GM18508 (cell line): ENCODE measurements at regions not wholly inside any gene's neighbourhood (a gene's known extent, or its start where the extent isn't known, plus 50 kb on each side); places are given as distances from the start of the nearest gene placed in this dataset.
"Not testable (repeated sequence)": the region's sequence is repeated elsewhere in the genome, so short reads cannot be mapped to it uniquely, and the experiment has no call there.

Experiments
- ATAC-seq: cut with Tn5 transposase; IDR thresholded peaks from one replicate; pipeline ENCODE4 v1.9.1; 2021; ENCODE audit warnings: moderate number of reproducible peaks; ENCODE audit not compliant: insufficient read depth, unreplicated experiment

DNA sequence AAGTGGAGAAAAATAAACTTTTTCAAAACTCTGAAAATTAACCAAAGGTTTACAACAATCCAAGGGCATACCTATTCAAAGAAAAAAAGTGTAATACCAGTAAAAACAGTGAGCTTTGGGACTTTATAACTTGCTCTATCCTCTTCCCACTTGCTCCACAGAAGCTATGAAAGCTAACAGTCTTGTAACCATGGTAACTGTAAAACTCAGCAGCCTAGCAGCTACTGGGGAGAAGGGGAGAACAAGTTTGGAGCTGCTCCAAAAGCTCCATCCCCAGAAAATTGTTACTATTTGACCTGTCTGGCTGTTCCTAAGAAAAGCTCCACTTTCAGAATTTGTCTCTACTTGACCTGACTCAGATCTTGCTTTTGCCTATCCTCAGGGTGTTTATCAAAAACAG lies 191.5 kb downstream of the OTUD1 start:
- no peak for ATAC-seq

DNA sequence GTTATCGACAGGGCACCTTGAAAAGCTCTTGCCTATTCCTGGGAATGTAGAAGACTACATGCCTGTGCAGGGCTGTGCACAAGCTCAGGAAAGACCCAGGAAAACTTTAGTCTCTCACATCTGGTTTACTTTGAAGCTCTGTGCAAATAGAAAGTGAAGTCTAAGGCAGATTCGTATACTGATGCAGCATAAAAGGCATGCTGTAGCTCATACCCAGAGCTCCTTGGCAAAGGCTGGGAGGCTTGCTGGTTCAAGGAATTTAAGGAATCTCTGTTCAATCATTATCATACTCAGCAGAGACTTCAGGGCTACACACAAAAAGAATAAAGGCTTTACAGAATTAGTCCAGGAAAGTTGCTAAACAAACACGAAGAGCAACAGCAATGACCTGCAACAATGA lies 192.0 kb downstream of the OTUD1 start:
- no peak for ATAC-seq

DNA sequence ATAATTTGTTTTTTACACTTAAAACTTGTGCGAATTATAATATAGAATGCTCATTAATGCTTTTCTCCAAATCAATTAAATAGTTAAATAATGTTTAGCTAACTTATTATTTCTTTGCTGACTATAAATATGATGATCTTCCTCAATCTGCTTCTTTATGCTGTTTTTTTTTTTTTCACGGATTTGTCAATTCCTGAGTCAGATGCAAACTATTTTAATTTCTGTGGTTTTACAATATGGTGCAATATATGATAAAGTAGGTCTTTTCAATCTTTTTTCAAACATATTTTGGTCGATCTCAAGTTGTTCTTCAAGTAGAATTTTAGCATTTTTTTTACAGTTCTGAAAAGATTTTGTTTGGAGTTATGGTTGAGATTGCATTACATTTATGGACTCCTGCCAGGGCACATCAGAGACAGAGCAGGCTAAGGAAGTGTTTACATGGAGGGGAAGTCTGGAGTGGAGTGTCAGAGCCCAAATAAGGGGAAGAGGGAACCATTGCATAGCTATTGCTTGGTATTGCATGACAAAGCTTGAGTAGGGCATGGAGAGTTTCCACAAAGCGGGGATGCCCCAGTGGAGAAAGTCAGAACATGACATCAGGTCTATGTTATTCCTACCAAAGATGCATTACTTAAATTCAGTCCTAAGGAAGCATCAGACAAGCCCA lies 204.4 kb downstream of the OTUD1 start:
- ATAC-seq: no peak

DNA sequence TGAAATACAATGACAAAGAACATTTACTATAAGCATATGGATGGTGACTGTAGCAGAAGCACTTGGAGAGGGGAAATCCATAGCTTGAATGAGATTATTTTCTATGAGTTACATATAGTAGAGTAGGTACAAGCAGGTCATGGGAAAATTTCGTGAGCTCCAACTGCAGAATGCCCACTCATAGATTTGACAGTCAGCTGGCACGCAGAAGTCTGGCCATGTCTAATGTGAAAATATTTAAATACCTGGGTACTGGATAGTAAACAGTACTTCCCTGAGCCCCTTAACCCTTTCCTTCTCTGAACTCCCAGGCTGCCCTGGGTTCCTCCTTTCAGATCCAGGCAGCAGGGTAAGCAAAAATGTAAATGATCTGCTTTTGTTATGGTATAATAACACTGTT lies 209.7 kb downstream of the OTUD1 start:
- no peak for ATAC-seq

DNA sequence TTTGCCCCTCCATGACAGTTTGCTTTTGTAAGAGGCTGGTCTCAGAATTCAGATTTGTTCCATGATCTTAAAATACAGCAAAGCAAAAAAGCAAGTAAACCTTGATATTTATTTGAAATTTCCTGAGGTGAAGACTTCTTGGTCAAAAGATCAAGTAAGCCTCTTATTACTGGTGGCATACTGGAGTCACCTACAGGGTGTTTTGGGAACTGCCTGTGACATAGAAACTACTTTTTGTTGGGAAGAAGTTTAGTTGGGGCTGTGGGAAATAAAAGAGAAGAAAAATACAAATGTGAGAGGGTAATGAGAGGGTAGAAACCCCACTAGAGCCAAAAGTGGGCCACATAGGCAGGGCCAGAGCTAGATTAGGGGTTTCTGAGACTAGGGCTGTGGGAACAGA lies 217.9 kb downstream of the OTUD1 start:
- no peak for ATAC-seq

DNA sequence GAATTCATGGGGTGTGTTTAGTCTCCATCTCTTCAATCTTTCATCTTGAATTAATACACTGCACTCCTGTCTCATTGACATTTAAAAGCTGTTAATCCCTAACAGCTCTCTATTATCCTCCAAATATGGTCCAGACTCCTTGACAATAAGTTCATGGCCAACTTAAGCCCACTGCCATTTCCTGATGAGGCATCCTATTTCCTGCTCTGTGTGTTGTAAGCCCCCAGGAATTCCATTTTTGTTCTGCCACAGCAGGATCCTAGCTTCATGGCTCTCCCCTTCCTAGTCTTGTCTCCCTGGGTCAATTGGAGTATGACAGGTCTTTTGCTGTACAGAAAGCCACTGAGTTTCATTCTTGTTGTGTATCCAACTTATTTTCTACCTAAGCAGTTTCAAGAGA lies 218.8 kb downstream of the OTUD1 start:
- no peak for ATAC-seq

DNA sequence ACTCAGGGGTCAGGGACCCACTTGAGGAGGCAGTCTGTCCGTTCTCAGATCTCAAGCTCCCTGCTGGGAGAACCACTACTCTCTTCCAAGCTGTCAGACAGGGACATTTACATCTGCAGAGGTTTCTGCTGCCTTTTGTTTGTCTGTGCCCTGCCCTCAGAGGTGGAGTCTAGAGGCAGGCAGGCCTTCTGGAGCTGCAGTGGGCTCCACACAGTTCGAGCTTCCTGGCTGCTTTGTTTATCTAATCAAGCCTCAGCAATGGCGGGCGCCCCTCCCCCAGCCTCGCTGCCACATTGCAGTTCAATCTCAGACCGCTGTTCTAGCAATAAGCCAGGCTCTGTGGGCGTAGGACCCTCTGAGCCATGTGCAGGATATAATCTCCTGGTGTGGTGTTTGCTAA lies 233.0 kb downstream of the OTUD1 start:
- ATAC-seq: not testable (repeated sequence)

DNA sequence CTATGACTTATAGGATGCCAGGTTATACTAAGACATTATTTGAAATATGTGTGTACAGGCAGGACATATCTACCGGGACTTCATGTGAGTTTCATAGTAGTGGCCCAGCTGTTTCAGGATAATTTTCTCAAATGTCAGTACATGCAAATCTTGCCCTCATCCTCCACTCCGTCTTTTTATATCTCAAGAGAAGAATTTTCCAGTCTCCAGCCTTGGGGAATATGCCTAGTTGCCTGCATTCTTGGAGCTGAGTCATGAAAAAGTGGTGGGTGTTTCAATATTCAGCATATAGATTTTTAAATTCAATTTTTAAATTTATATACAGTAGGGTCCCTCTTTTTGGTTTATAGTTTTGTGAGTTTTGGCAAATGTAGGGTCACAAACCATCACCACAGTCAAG lies 236.7 kb downstream of the OTUD1 start:
- no peak for ATAC-seq

DNA sequence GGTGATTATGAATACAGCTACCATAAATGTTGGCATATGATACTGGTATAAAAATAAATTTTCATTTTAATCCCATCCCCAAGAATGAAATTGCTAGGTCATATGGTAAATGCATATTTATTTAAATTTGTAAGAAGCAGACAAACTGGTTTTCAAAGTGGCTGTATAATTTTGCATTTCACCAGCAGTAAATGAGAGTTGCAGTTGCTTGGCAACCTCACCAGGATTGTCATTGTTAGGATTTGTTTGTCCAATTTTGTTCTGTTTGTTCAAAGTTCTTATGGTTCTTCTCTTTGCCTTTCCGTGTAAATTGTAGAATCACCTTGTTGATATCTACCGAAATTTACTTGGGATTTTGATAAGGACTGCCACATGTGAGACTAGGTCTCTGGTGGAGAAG lies 237.4 kb downstream of the OTUD1 start:
- ATAC-seq: no peak

DNA sequence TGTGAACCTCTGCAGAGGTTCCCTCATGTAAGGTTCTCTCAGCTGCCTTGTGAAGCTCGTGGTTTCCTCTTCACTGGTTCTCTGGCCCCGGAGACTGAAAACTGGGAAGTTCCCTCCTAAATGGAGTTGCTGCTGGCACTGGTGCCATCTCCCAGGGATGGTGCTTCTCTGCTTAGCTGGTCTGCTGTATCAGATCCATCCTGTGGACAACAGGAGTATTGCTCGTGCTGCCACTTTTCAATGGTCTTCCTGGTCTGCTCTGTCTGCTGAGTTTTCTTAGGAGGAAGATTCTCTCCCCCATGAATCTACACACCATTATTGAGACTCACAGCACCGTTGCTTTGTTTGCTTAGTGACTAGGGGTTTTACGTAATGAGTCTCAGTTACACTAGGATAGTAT lies 247.8 kb downstream of the OTUD1 start:
- ATAC-seq: no peak

DNA sequence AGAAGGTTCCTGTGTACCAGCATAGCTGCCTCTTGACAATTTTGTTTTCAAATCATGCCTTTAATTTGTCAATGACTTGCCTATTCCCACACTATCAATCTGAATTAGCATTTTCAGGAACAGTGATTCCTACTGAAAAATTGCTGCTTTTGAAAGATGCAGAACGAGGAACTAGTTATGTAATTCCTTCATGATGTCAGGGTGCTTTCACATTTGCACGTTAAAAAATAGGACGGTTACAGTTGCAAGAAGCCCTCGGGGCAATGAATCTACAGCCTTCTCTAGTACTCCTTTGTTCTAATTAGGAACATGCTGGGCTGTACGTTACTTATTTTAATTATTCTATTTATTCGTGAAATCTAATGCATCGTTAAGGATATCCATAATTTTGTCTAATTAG lies 253.9 kb downstream of the OTUD1 start:
- ATAC-seq: no peak

DNA sequence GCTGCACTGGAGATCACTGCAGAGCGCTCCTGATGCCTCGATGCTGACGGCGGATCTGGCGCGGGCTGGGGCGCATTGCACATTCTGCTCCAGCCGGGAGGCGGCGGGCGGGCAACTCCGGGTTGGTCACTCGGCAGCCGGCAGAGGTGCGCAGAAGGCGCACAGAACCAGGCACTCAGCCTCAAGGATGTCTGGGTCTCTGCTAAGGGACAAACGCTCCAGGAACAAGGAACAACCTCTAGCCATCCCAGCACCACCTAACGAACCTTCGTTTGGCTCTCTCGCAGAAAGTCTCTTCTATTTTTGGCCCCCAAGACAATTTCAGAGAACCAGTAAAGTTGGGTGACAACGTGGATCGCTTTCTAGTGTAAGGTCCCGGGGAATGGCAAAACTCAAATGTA lies 254.6 kb downstream of the OTUD1 start:
- no peak for ATAC-seq

DNA sequence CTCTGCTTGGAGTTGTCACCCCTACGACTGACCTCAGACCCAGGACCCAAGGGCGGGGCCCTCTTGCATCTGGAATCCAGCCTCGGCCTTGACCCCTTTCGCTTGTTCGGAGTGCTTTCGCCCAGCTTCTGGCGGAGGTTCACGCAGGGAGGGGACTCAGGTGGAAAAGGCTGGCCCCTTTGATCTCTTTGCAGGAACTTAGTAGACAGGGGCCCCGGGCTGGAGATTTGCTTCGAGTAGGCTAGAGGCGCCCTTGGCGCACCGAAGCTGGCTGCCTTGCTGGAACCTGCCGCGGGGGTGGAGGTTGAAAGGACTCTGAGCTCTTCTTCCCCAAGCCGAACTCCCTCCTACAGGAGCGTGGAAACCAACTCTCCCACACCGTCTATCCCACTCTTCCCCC lies 255.1 kb downstream of the OTUD1 start:
- no peak for ATAC-seq

DNA sequence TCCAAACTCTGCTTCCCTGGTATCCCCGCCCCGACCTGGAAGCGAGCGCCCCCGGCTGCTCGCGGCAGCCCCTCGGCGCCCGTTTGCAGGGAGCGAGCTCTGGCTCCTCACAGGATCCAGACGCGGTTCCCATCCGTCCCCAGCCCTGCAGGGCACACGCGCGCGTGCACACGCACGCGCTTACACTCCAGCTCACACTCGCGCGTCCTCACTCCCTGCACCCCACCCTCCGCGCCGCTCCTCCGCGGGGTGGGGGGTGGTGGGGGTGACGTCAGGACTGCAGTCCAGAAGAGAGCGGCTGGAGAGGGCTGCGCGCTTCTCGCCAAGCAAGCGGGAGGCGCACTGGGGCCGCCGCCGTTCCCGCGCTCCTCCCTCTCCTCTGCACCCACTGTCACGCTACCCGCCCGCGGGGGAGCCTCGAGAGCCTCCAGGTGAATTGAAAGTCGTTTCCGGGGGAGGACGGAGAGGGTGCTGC lies 255.6 kb downstream of the OTUD1 start:
- ATAC-seq: no peak

DNA sequence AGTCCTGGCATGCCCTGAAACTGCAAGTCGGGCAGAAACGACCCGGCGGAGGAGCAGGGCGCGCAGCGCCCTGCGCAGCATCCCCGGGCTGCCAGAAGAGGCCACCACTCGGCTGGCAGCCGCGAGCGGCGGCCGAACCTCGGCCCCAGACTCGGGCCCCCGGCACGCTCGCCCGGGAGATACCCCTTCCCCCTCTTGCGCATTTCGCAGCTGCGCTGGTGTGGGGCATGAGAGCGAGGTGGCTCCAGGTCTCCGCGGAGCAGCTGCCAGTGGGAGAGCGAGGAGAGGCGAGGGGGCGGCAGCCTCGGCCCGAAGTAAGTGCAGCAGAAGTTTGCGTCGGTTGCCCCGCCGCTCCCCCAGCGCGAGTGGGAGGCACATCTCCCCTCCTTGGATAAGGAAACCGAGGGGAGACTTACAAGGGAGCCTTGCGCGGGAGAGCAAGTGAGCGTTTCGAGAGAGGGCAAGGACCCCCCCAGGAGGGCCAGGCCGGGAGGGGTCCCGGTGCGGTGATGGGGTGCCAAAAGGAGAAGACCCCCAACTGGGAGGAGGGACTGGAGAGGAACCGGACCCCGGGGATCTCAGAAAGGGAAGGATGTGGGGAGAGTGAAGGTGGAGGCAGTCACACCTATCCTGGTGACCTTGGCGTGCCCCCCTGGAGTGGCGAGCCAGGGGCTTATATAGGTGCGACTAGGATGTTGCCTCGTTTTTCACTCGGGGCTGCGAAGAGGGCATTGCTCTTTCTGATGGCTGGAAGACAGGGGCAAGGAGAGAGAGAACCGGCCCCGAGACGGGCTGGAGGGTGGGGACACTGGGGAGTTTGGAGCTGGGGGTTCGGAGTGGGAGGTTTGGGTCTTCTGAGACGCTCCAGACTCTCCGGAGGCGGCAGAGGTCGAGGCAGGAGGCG lies 256.3 kb downstream of the OTUD1 start:
- no peak for ATAC-seq

DNA sequence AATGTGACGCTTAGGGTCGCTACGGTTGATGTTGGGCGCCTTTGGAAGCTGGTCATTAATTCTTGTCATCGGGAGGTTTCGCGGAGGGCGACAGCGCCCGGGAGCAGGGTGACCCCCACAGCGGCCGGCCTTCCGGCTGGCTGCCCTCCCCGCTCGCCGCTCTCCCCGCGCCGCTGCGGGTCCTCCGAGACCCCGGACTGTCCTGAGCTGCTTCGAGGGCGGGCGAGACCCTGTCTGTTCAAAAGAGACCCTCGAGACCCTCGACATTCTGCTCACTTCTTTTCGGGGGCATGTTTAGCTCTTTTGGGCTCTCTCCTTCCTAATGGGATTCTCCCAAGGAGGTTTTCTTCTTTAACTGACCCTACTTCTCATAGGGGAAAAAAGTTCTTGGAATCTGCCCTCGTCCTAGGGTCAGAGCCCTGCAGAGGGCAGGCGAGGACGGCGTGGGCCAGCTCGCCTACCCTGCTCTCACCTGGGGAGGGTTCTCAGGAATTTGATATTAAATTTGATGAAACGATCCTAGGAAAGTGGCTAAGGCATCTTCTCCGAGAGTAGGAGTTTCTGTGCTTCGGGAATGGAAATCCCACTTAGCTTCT lies 257.0 kb downstream of the OTUD1 start:
- no peak for ATAC-seq

DNA sequence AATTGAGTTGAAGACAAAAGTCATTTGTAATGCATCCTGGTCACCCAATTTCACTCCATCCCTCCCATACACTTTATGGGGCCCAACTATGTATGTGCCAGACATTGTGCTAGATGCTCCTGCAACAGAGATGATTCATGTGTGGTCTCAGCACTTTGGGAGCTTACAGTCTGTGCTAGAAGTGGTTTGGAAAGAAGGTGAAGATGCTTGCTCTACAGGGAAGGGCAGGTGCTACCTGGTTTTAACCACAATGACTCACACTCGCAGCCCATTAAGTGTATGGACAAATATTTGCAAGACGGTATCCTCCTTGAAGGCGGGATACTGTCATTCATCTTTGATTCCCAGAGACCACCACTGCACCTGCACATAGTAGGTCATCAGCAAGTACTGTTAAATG lies 257.6 kb downstream of the OTUD1 start:
- no peak for ATAC-seq

DNA sequence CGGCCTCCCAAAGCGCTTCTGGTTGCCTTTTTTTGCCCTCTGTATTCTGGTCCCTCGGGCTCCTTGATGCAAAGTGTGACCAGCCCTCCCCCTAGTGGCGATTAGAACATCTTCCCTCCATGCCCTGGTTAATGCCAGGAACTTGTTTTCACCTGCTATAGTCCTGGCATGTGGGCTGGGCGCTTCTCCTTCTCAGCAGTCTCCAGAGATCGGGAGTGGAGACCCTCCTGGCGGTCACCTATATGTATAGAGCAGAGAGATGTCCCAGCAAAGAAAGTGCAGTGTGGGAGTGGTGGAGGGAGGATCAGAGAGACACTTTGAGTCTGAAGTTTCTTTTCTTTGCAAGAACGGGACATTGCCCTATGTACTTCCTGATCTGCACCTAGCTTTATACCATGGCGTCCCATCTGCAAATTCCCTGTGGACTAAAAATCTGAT lies 264.1 kb downstream of the OTUD1 start:
- peak; percentile 91 for ATAC-seq

DNA sequence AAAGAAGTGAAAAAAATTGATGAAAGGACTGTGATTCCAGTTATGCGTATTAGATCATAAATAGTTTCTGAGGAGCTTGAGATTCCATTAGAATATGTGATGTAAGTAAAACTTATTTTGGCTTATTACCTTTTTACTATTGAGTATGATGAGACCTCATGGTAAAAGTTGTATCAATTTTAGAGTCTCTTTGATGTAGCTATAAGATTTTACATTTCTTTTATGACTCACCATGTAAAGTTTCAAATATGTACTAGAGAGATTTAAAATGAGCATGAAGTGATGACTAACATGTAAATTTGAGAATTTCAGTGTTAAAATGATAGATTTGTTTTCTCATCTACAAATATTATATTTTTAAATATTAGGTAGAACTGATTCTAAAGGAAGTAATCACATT lies 276.5 kb downstream of the OTUD1 start:
- no peak for ATAC-seq

DNA sequence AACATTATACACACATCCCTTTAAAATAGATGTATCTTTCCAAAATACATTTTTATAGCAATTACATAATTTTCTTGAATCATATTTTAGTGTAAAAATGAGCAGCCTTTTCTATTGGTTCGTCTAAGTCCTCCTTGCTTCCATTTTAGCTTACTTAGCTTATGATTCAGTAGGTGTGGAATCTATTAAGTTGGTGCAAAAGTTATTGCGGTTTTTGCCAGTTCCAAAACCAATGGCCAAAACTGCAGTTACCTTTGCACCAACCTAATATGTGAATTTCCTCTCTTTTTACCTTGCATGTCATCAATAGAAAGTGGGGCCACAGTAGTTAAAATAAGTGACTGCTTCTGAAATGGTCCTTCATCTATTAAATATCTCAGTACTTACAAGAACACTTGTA lies 279.0 kb downstream of the OTUD1 start:
- no peak for ATAC-seq

DNA sequence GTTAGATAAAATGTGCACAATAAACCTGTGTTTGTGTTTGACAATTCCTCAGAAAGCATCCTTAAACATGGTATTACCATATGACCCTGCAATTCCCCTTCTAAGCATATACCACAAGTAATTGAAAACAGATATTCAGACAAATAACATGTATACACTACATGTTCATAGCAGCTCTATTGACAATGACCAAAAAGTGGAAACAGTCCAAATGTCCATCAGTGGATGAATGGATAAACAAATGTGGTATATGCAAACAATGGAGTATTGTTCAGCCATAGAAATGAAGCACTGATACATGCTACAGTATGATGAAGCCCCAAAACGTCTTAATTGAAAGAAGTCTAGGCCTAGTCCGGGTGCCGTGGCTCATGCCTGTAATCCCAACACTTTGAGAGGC lies 280.1 kb downstream of the OTUD1 start:
- ATAC-seq: no peak
